Liver (tissue), 8 donors: ENCODE measurements at regions not wholly inside any gene's neighbourhood (a gene's known extent, or its start where the extent isn't known, plus 50 kb on each side); places are given as distances from the start of the nearest gene placed in this dataset.

Experiments used
- DNase-seq: peaks from one replicate; pipeline ENCODE4 v3.0.0-alpha.2; 2017; ENCODE audit warnings: low spot score
- H3K27ac ChIP-seq, 2 donors: one replicate each; pipeline ENCODE4 v1.7.0; 2013; ENCODE audit warnings: inconsistent platforms in 2 of 2, low read length in 2 of 2, control low read depth in 1 of 2, low read depth in 1 of 2, mild to moderate bottlenecking in 1 of 2
- H3K27me3 ChIP-seq, 4 donors: one replicate each; pipeline versions ENCODE4 v1.6.1 to v1.7.0; 2013; ENCODE audit warnings: low read length in 3 of 4, inconsistent platforms in 1 of 4, mild to moderate bottlenecking in 1 of 4, moderate library complexity in 1 of 4; ENCODE audit not compliant: control insufficient read depth in 4 of 4, insufficient read depth in 4 of 4
- H3K36me3 ChIP-seq, 4 donors: one replicate each; pipeline versions ENCODE4 v1.6.1 to v1.7.0; 2013; ENCODE audit warnings: low read length in 3 of 4, mild to moderate bottlenecking in 3 of 4, low read depth in 1 of 4, moderate library complexity in 1 of 4; ENCODE audit not compliant: control insufficient read depth in 4 of 4, insufficient read depth in 3 of 4
- H3K4me1 ChIP-seq, 4 donors: one replicate each; pipeline versions ENCODE4 v1.6.1 to v1.7.0; 2013; ENCODE audit warnings: low read length in 3 of 4, mild to moderate bottlenecking in 3 of 4, moderate library complexity in 1 of 4; ENCODE audit not compliant: control insufficient read depth in 4 of 4, insufficient read depth in 4 of 4
- H3K4me3 ChIP-seq, 3 donors: one replicate each; pipeline versions ENCODE4 v1.6.1 to v1.7.0; 2013; ENCODE audit warnings: low read length in 3 of 3, control low read depth in 1 of 3, low read depth in 1 of 3, mild to moderate bottlenecking in 1 of 3
- H3K9ac ChIP-seq, 2 donors: one replicate each; pipeline ENCODE4 v1.7.0; 2013; ENCODE audit warnings: low read length in 2 of 2, mild to moderate bottlenecking in 2 of 2, moderate library complexity in 2 of 2, control low read depth in 1 of 2, low read depth in 1 of 2
- H3K9me3 ChIP-seq, 4 donors: one replicate each; pipeline versions ENCODE4 v1.6.1 to v1.7.0; 2013; ENCODE audit warnings: low read length in 3 of 4; ENCODE audit not compliant: control insufficient read depth in 4 of 4
- EGR1 ChIP-seq, 2 donors: IDR thresholded peaks; 2 replicates each; pipeline ENCODE4 v1.6.1; 2016 to 2018; ENCODE audit warnings: antibody characterized with exemption in 2 of 2, low read depth in 2 of 2
- FOXA1 ChIP-seq: IDR thresholded peaks from 2 replicates; pipeline ENCODE4 v1.6.1; 2016; ENCODE audit warnings: antibody characterized with exemption
- FOXA2 ChIP-seq: IDR thresholded peaks from 2 replicates; pipeline ENCODE4 v1.6.1; 2016; ENCODE audit warnings: antibody characterized with exemption
- GABPA ChIP-seq, 2 donors: IDR thresholded peaks in 1 of 2; conservative IDR thresholded peaks in 1 of 2; 2 replicates each; pipeline ENCODE4 v1.6.1; 2016; ENCODE audit warnings: antibody characterized with exemption in 2 of 2, mild to moderate bottlenecking in 1 of 2, moderate library complexity in 1 of 2
- HNF4A ChIP-seq, 2 donors: conservative IDR thresholded peaks; 2 replicates each; pipeline ENCODE4 v1.6.1; 2016; ENCODE audit warnings: antibody characterized with exemption in 2 of 2, mild to moderate bottlenecking in 2 of 2
- HNF4G ChIP-seq: IDR thresholded peaks from 2 replicates; pipeline ENCODE4 v1.6.1; 2016; ENCODE audit warnings: antibody characterized with exemption
- JUND ChIP-seq, 2 donors: IDR thresholded peaks; 2 replicates each; pipeline ENCODE4 v1.6.1; 2016; ENCODE audit warnings: antibody characterized with exemption in 2 of 2
- NR2F2 ChIP-seq: IDR thresholded peaks from 2 replicates; pipeline ENCODE4 v1.6.1; 2016; ENCODE audit warnings: antibody characterized with exemption
- RAD21 ChIP-seq, 2 donors: IDR thresholded peaks; 2 replicates each; pipeline ENCODE4 v1.6.1; 2016; ENCODE audit warnings: antibody characterized with exemption in 2 of 2, mild to moderate bottlenecking in 2 of 2
- REST ChIP-seq: IDR thresholded peaks from 2 replicates; pipeline ENCODE4 v1.6.1; 2016; ENCODE audit warnings: antibody characterized with exemption, mild to moderate bottlenecking
- RXRA ChIP-seq, 2 donors: IDR thresholded peaks; 2 replicates each; pipeline ENCODE4 v1.6.1; 2017 to 2018; ENCODE audit warnings: antibody characterized with exemption in 2 of 2, mild to moderate bottlenecking in 1 of 2
- SP1 ChIP-seq: IDR thresholded peaks from 2 replicates; pipeline ENCODE4 v1.6.1; 2018; ENCODE audit warnings: antibody characterized with exemption, mild to moderate bottlenecking
- TAF1 ChIP-seq: conservative IDR thresholded peaks from 2 replicates; pipeline ENCODE4 v1.6.1; 2016; ENCODE audit warnings: antibody characterized with exemption, mild to moderate bottlenecking
- YY1 ChIP-seq: IDR thresholded peaks from 2 replicates; pipeline ENCODE4 v1.6.1; 2016; ENCODE audit warnings: antibody characterized with exemption, mild to moderate bottlenecking
- WGBS: extraction: QIAGEN DNeasy Blood & Tissue Kit; methylation state at CpG from one replicate; pipeline ENCODE4 v1.1.7; 2013; 5-methylcytosine and 5-hydroxymethylcytosine counted together
- TF ChIP-seq, protein P1 (sequence below): fragments of 150-350 bp; IDR thresholded peaks from 2 replicates; pipeline ENCODE4 v1.5.1; 2017; ENCODE audit warnings: improper control_type of control experiment, low read depth, low read length; ENCODE audit not compliant: missing input control
- TF ChIP-seq, protein P2 (sequence below): IDR thresholded peaks from 2 replicates; pipeline ENCODE4 v1.6.1; 2016; ENCODE audit warnings: antibody characterized with exemption
- donor health status: healthy.
- donor health status: healthy.
- donor health status: healthy.
- donor health status: healthy.
- donor health status: healthy.

DNA sequence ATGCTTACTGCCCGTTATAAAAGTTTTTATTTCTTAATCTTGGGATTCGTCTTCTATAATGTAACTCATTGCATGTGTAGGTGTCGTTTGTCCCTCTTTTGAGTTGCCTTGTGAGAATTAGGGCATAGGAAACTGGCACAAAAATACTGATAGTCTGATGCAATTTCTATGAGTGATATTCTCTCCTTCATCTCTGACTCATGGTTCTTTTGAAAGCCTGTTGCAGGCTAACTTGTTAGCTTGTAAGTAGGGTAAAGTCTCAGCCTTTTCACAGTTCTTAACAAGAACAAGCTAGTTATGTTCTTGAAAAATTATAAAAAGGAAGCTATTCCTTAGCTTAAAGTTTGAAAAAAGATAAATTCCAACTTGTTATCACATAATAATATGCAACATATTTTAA lies 1085.4 kb upstream of the NRXN1 start:
- no peak for DNase-seq
- no peaks in the 10 kb centered on the region for H3K4me1 ChIP-seq
- no peak overlapping the region for H3K27ac ChIP-seq
- TF ChIP-seq REST, result no peak
- no peak for TF ChIP-seq SP1
- no peaks in the 10 kb centered on the region for H3K27me3 ChIP-seq
- WGBS, result 75% methylated on average over 3 of the region's 3 CpGs
- no peaks in the 10 kb centered on the region for H3K36me3 ChIP-seq
- H3K9me3 ChIP-seq, result no peaks in the 10 kb centered on the region
- H3K4me3 ChIP-seq, result no peak overlapping the region
- no peak overlapping the region for H3K9ac ChIP-seq

DNA sequence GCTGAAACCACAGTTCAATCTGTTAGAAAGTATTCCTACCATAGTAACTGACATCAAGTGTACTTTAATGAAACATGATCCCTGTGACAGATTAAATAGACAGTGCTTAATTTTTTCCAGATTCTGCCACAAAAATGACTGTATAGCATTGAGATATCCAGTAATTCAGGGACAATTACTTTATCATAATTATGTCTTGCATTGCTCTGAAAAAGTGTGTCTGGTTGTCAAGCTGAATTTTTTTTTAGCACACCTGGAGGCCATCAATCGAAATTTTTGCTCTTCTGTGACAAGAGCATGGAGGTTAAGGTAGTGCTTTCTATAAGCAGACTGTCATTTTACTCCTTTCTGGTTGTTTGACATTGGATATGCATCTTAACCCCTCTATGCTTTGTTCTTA lies 1083.8 kb upstream of the NRXN1 start:
- Histone ChIP-seq H3K27me3 (no peaks in the 10 kb centered on the region), H3K4me3 (no peak overlapping the region), H3K27ac (no peak overlapping the region), H3K9me3 (no peaks in the 10 kb centered on the region), H3K36me3 (no peaks in the 10 kb centered on the region), H3K4me1 (no peaks in the 10 kb centered on the region), H3K9ac (no peak overlapping the region)
- WGBS, result 51% methylated on average over 1 of the region's 1 CpG
- TF ChIP-seq RXRA (IDR thresholded peaks at IDR 0.05) (no peak), EGR1 (IDR thresholded peaks at IDR 0.05; ENCODE audit: low read depth in 2 of 2) (no peak), TAF1 (no peak), RAD21 (IDR thresholded peaks at IDR 0.05) (no peak), HNF4A (conservative IDR thresholded peaks at IDR 0.05) (no peak), GABPA (IDR thresholded peaks at IDR 0.05 in 1 of 2, conservative IDR thresholded peaks at IDR 0.05 in 1 of 2) (no peak), SP1 (no peak), FOXA2 (no peak), JUND (IDR thresholded peaks at IDR 0.05) (no peak), HNF4G (no peak), FOXA1 (no peak), YY1 (no peak), REST (no peak), NR2F2 (no peak)
- TF ChIP-seq, protein P1, sequence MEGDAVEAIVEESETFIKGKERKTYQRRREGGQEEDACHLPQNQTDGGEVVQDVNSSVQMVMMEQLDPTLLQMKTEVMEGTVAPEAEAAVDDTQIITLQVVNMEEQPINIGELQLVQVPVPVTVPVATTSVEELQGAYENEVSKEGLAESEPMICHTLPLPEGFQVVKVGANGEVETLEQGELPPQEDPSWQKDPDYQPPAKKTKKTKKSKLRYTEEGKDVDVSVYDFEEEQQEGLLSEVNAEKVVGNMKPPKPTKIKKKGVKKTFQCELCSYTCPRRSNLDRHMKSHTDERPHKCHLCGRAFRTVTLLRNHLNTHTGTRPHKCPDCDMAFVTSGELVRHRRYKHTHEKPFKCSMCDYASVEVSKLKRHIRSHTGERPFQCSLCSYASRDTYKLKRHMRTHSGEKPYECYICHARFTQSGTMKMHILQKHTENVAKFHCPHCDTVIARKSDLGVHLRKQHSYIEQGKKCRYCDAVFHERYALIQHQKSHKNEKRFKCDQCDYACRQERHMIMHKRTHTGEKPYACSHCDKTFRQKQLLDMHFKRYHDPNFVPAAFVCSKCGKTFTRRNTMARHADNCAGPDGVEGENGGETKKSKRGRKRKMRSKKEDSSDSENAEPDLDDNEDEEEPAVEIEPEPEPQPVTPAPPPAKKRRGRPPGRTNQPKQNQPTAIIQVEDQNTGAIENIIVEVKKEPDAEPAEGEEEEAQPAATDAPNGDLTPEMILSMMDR, result no peak
- TF ChIP-seq, protein P2, sequence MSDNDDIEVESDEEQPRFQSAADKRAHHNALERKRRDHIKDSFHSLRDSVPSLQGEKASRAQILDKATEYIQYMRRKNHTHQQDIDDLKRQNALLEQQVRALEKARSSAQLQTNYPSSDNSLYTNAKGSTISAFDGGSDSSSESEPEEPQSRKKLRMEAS, result no peak
- DNase-seq, result no peak
